CD4-positive, alpha-beta memory T cell (primary cell): ENCODE measurements at regions not wholly inside any gene's neighbourhood (a gene's known extent, or its start where the extent isn't known, plus 50 kb on each side); places are given as distances from the start of the nearest gene placed in this dataset.

Experiments
- CTCF ChIA-PET: fragments of 350-600 bp; sonication (Branson Sonifier 250); formaldehyde crosslinking; loops from one replicate; lab custom pipeline; 2021; ENCODE audit warnings: inconsistent platforms; ENCODE audit not compliant: partially characterized antibody; lab: Charles Lee
- POLR2A ChIA-PET: fragments of 350-600 bp; sonication (Branson Sonifier 250); formaldehyde crosslinking; loops from one replicate; lab custom pipeline; 2021; ENCODE audit not compliant: partially characterized antibody; lab: Charles Lee
- DNase-seq, 5 donors: peaks; one replicate each; pipeline versions ENCODE4 v3.0.0 to v3.0.0-alpha.2; 2020 to 2022; ENCODE audit warnings: mixed read lengths in 1 of 5
- H3K27ac ChIP-seq: one replicate; pipeline ENCODE4 v1.7.0; 2013; ENCODE audit warnings: low read depth, low read length
- H3K27me3 ChIP-seq: 2 replicates; pipeline ENCODE4 v1.7.0; 2013; ENCODE audit warnings: mild to moderate bottlenecking, low read length, moderate library complexity; ENCODE audit not compliant: insufficient read depth
- H3K36me3 ChIP-seq: 2 replicates; pipeline ENCODE4 v1.7.0; 2013; ENCODE audit warnings: mild to moderate bottlenecking, low read length, moderate library complexity; ENCODE audit not compliant: insufficient read depth
- H3K4me1 ChIP-seq: 2 replicates; pipeline ENCODE4 v1.7.0; 2013; ENCODE audit warnings: mild to moderate bottlenecking, low read length, moderate library complexity; ENCODE audit not compliant: insufficient read depth
- H3K4me3 ChIP-seq, 2 donors: one replicate each; pipeline ENCODE4 v1.7.0; 2013; ENCODE audit warnings: low read length in 2 of 2, mild to moderate bottlenecking in 1 of 2
- H3K9me3 ChIP-seq, 2 donors: one replicate each; pipeline ENCODE4 v1.7.0; 2013; ENCODE audit warnings: low read length in 2 of 2, control low read depth in 1 of 2; ENCODE audit not compliant: control insufficient read depth in 1 of 2
- H3K27ac Mint-ChIP-seq, 7 donors: one replicate each; pipeline ENCODE4 v1.8.0; 2020 to 2021; ENCODE audit warnings: mixed read lengths in 7 of 7, mild to moderate bottlenecking in 6 of 7, inconsistent platforms in 3 of 7, moderate library complexity in 3 of 7
- H3K27me3 Mint-ChIP-seq, 2 donors: one replicate each; pipeline ENCODE4 v1.8.0; 2020 to 2021; ENCODE audit warnings: mixed read lengths in 2 of 2
- H3K36me3 Mint-ChIP-seq, 2 donors: one replicate each; pipeline ENCODE4 v1.8.0; 2020 to 2021; ENCODE audit warnings: mixed read lengths in 2 of 2, inconsistent platforms in 1 of 2, mild to moderate bottlenecking in 1 of 2
- H3K4me1 Mint-ChIP-seq, 4 donors: one replicate each; pipeline ENCODE4 v1.8.0; 2020 to 2021; ENCODE audit warnings: mixed read lengths in 4 of 4, mild to moderate bottlenecking in 1 of 4
- H3K4me3 Mint-ChIP-seq, 8 donors: one replicate each; pipeline ENCODE4 v1.8.0; 2020 to 2021; ENCODE audit warnings: mixed read lengths in 8 of 8, mild to moderate bottlenecking in 7 of 8, moderate library complexity in 6 of 8, inconsistent platforms in 3 of 8
- H3K9me3 Mint-ChIP-seq, 8 donors: one replicate each; pipeline ENCODE4 v1.8.0; 2020 to 2021; ENCODE audit warnings: mixed read lengths in 8 of 8, mild to moderate bottlenecking in 5 of 8, inconsistent platforms in 3 of 8, moderate library complexity in 1 of 8
- intact Hi-C: fragments of 100-400 bp; cut with micrococcal nuclease; formaldehyde crosslinking; loops from one replicate; pipeline ENCODE4 v1.15.1; 2023

DNA sequence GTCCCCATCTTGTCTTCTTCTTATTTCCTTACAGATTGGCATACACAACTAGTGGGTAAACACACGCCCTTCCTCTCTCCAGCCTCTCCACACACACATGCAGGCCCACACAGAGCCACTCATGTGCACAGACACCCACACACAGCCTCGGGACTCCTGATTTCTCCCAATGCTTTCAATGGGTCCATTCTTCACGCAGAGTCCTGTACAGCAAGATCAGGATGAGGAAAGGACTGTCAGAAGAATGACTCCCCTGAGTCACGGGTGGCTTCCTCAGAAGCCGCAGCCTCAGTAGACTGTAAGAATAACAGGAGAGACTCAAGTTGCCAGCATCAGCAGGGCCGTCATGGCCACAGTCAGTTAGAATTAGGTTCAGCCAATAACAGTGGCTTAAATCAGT lies 109.1 kb upstream of the GLI2 start:
- Histone ChIP-seq H3K4me3 (no peak overlapping the region), H3K9me3 (no peaks in the 10 kb centered on the region), H3K36me3 (no peaks in the 10 kb centered on the region), H3K27me3 (no peaks in the 10 kb centered on the region), H3K27ac (no peak overlapping the region), H3K4me1 (no peaks in the 10 kb centered on the region)
- Mint-ChIP-seq H3K9me3 (no peaks in the 10 kb centered on the region), H3K27me3 (no peaks in the 10 kb centered on the region), H3K36me3 (no peaks in the 10 kb centered on the region), H3K4me3 (no peak overlapping the region), H3K4me1 (no peaks in the 10 kb centered on the region), H3K27ac (no peak overlapping the region)
- DNase-seq = no peak
- ChIA-PET CTCF (no interaction called here), POLR2A (no interaction called here)
- intact Hi-C loops = no loop called here

DNA sequence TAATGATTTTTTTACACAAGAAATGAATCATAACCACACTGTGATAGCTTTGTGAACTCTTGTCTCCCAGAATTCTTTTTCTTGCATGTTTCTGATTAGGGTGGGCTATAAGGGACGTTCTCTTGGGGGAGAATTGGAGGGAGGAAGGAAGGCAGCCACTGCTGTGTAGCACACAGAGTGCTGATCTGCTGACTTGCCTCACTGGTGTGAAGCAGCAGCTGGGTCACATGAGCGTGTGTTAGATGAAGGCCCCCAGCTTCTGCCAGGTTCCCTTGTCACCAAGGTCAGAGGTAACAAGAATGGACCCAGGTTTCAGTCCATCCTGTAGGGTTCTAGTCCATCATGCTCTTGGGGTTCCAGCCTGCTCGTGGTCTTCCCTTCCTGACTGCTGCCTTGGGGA lies 107.4 kb upstream of the GLI2 start:
- Histone ChIP-seq H3K4me3 (no peak overlapping the region), H3K27me3 (no peaks in the 10 kb centered on the region), H3K4me1 (no peaks in the 10 kb centered on the region), H3K9me3 (no peaks in the 10 kb centered on the region), H3K36me3 (no peaks in the 10 kb centered on the region), H3K27ac (no peak overlapping the region)
- intact Hi-C loops = no loop called here
- CTCF ChIA-PET = no interaction called here
- Mint-ChIP-seq H3K27ac (no peak overlapping the region), H3K4me1 (no peaks in the 10 kb centered on the region), H3K9me3 (no peaks in the 10 kb centered on the region), H3K36me3 (no peaks in the 10 kb centered on the region), H3K27me3 (peaks cover 1 to 3% of the 10 kb centered on the region in 2 donors), H3K4me3 (no peak overlapping the region)
- DNase-seq = no peak
- POLR2A ChIA-PET = no interaction called here

DNA sequence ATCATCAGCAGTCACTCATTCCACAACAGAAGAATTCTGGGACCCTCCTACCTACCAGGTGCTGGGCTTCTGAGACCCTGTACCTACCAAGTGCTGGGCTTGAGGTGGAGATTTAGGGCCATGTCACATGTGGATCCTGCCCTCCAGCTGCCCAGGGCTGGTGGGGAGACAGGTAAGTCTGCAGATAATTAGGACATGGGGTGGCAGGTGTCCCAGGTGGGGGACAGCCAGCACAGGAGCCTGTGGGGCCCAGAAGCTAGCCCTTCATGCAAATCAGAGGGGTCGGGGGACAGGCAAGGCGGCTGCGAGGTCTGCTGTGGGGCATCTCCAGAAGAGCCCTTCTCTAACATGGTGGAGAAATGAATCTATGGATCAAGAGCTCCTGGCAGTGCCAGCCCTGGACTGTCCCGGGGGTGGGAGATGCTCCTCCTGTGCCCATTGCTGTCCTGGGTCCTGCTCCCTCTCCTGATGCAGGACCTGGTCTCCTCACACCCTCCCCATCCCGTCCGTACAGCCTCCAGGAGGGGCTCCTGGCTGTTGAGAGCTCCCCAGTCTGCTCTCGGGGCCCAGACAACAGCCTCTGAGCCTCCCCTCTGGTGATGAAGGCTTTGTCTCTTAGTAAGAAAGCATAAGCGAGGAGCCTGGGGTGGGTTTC lies 106.3 kb upstream of the GLI2 start:
- no peaks in the 10 kb centered on the region for H3K9me3 ChIP-seq
- H3K36me3 ChIP-seq = no peaks in the 10 kb centered on the region
- H3K4me1 Mint-ChIP-seq = no peaks in the 10 kb centered on the region
- H3K4me1 ChIP-seq = no peaks in the 10 kb centered on the region
- peaks cover 1 to 3% of the 10 kb centered on the region in 2 donors for H3K27me3 Mint-ChIP-seq
- CTCF ChIA-PET = no interaction called here
- no peak overlapping the region for H3K27ac Mint-ChIP-seq
- H3K4me3 Mint-ChIP-seq = no peak overlapping the region
- H3K36me3 Mint-ChIP-seq = no peaks in the 10 kb centered on the region
- intact Hi-C loops = no loop called here
- H3K9me3 Mint-ChIP-seq = no peaks in the 10 kb centered on the region
- no peak overlapping the region for H3K4me3 ChIP-seq
- no peak for DNase-seq
- no peak overlapping the region for H3K27ac ChIP-seq
- H3K27me3 ChIP-seq = no peaks in the 10 kb centered on the region
- POLR2A ChIA-PET = no interaction called here

- Mint-ChIP-seq H3K27me3 (peaks cover 1 to 3% of the 10 kb centered on the region in 2 donors), H3K27ac (no peak overlapping the region), H3K9me3 (no peaks in the 10 kb centered on the region), H3K36me3 (no peaks in the 10 kb centered on the region), H3K4me3 (no peak overlapping the region), H3K4me1 (no peaks in the 10 kb centered on the region)
- ChIA-PET CTCF (interaction anchor here (1.7 kb wide), 1 partner anchor 10 kb away, joined by 3 read pairs; no protein-coding TSS in a partner anchor), POLR2A (no interaction called here)
- DNase-seq = no peak
- no peak overlapping the region for H3K4me3 ChIP-seq
- intact Hi-C loops = no loop called here
- H3K27me3 ChIP-seq = no peaks in the 10 kb centered on the region
- H3K9me3 ChIP-seq = no peaks in the 10 kb centered on the region
- no peaks in the 10 kb centered on the region for H3K4me1 ChIP-seq
- H3K36me3 ChIP-seq = no peaks in the 10 kb centered on the region
- no peak overlapping the region for H3K27ac ChIP-seq
Observed at GRCh38 chr2:120630031-120630701, 105.5 kb upstream of the GLI2 start.

DNA sequence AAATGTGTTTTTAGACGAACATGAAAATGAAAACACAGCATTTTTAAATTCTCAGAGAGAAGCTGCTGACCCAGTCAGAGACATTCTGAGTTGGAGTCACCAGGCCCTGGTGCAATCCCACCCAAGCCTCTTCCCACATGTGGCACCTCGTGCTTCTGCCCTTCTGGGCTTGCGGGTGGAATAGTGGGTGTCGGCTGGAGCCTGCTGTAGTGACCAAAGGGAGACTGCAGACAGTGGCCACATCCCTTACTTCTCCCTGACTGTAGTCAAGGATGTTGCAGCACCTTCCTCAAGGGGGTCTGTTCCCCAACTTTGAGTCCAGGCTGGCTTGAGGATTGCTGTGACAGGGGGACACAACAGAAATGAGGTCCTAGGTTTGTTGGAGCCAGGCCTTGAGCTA lies 104.4 kb upstream of the GLI2 start:
- H3K36me3 Mint-ChIP-seq = no peaks in the 10 kb centered on the region
- Histone ChIP-seq H3K9me3 (no peaks in the 10 kb centered on the region), H3K27ac (no peak overlapping the region), H3K27me3 (no peaks in the 10 kb centered on the region), H3K4me3 (no peak overlapping the region), H3K4me1 (no peaks in the 10 kb centered on the region), H3K36me3 (no peaks in the 10 kb centered on the region)
- intact Hi-C loops = no loop called here
- DNase-seq = no peak
- H3K27ac Mint-ChIP-seq = no peak overlapping the region
- H3K4me3 Mint-ChIP-seq = no peak overlapping the region
- H3K27me3 Mint-ChIP-seq = peaks cover 1 to 3% of the 10 kb centered on the region in 2 donors
- POLR2A ChIA-PET = no interaction called here
- CTCF ChIA-PET = interaction anchor here (1.7 kb wide), 1 partner anchor 11 kb away, joined by 3 read pairs; no protein-coding TSS in a partner anchor
- no peaks in the 10 kb centered on the region for H3K9me3 Mint-ChIP-seq
- no peaks in the 10 kb centered on the region for H3K4me1 Mint-ChIP-seq

DNA sequence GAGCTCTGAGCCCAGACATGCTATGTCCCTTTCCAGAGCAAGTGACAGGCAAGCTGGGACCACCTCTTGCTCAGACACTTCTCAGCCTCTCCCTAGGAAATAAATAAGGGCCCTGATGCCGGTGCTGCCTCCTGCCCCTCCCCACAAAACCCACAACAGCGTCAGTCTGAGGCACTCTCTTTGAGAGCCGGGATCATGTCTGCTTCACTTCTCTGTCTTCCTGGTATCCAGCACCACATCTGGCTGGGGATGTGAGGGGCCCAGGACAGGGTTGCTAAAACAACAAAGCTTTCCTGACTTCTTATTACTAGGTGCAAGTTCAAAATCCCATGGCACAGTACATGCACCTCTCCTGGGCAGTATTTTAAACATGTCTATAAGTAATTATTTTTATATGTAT lies 103.9 kb upstream of the GLI2 start:
- H3K27ac Mint-ChIP-seq = no peak overlapping the region
- ChIA-PET CTCF (interaction anchor here (1.7 kb wide), 1 partner anchor 12 kb away, joined by 3 read pairs; no protein-coding TSS in a partner anchor), POLR2A (no interaction called here)
- no peaks in the 10 kb centered on the region for H3K9me3 Mint-ChIP-seq
- intact Hi-C loops = no loop called here
- H3K9me3 ChIP-seq = no peaks in the 10 kb centered on the region
- DNase-seq = no peak
- H3K4me1 Mint-ChIP-seq = no peaks in the 10 kb centered on the region
- no peak overlapping the region for H3K4me3 ChIP-seq
- H3K4me3 Mint-ChIP-seq = no peak overlapping the region
- H3K36me3 ChIP-seq = no peaks in the 10 kb centered on the region
- H3K27me3 ChIP-seq = no peaks in the 10 kb centered on the region
- no peaks in the 10 kb centered on the region for H3K36me3 Mint-ChIP-seq
- no peak overlapping the region for H3K27ac ChIP-seq
- peaks cover 1 to 3% of the 10 kb centered on the region in 2 donors for H3K27me3 Mint-ChIP-seq
- no peaks in the 10 kb centered on the region for H3K4me1 ChIP-seq

DNA sequence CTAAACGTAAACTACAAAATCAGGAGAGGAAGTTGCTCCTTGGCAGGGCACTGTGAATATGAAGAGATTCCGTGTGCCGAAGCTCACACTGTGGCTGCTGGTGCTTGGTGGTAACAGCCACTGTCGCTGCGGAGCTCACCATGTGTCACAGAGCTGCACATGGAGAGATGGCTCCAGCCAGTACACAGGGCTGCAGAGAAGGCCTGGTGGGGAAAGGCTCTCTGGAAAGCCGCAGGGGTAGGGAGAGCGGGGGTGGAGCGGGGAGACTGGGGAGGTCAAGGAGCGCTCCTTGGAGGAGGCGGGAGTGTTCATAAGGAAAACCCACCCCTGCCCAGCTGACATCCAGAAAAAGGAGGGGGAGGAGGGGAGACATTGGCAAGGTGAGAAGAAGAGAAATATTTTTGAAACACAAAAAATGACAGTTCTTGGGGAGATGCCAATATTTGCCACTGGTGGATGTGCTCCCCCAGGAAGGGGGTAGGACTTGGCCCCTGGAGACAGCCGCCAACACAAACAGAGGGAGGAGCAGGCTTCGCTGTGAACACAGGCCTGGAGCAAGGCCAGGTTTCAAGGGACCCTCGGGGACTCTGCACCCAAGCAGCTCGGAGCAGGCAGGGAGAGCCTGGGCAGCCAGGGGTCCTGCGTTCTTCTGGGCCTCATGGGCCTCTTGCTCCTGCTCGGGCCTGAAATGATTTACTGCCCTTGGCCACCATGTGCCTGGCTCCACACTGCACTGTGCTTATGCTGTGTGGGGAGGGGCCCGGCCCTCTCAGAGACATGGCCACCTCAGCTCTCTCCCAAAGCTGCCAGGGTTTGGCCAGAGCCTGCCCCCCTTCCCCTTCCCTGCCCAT lies 102.6 kb upstream of the GLI2 start:
- Histone ChIP-seq H3K9me3 (no peaks in the 10 kb centered on the region), H3K27me3 (no peaks in the 10 kb centered on the region), H3K36me3 (no peaks in the 10 kb centered on the region), H3K27ac (no peak overlapping the region), H3K4me1 (no peaks in the 10 kb centered on the region), H3K4me3 (no peak overlapping the region)
- no peak for DNase-seq
- Mint-ChIP-seq H3K36me3 (no peaks in the 10 kb centered on the region), H3K4me1 (no peaks in the 10 kb centered on the region), H3K4me3 (no peak overlapping the region), H3K9me3 (no peaks in the 10 kb centered on the region), H3K27ac (no peak overlapping the region), H3K27me3 (peaks cover 1 to 7% of the 10 kb centered on the region in 2 donors)
- ChIA-PET POLR2A (no interaction called here), CTCF (no interaction called here)
- intact Hi-C loops = no loop called here
